Non-pigmented ciliary epithelial cell (primary cell): ENCODE measurements at regions not wholly inside any gene's neighbourhood (a gene's known extent, or its start where the extent isn't known, plus 50 kb on each side); places are given as distances from the start of the nearest gene placed in this dataset.

ENCODE experiments used
- DNase-seq: peaks from one replicate; pipeline ENCODE4 v3.0.0-alpha.2; 2010; ENCODE audit warnings: low read depth

DNA sequence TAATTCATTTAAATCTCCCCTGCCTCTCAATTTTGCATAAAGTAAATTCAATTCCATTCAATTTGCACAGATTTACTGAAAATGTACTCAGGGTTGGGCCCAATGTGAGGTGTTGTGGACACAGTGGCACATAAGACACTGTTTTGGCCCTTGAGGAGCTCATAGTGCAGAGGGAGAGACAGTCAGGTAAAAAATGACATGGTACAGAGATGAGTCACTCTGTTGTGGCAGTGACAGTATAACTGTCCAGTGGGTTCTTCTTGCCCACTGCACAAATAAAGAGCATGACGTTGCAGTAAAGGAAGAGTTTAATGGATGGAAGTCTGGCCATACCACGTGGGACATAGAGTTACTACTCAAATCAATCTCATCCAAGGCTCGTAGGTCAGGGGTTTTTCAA, 400.3 kb upstream of the TRIB2 start:
- DNase-seq, result no peak

GRCh38 chr2:12317286-12317685, 399.4 kb upstream of the TRIB2 start:
- no peak for DNase-seq

- peak; percentile 79 for DNase-seq
These were observed 398.8 kb upstream of the TRIB2 start for GRCh38 chr2:12317814-12318426.

- DNase-seq, result peak; percentile 62
These were observed 398.2 kb upstream of the TRIB2 start for GRCh38 chr2:12318427-12319057.

DNA sequence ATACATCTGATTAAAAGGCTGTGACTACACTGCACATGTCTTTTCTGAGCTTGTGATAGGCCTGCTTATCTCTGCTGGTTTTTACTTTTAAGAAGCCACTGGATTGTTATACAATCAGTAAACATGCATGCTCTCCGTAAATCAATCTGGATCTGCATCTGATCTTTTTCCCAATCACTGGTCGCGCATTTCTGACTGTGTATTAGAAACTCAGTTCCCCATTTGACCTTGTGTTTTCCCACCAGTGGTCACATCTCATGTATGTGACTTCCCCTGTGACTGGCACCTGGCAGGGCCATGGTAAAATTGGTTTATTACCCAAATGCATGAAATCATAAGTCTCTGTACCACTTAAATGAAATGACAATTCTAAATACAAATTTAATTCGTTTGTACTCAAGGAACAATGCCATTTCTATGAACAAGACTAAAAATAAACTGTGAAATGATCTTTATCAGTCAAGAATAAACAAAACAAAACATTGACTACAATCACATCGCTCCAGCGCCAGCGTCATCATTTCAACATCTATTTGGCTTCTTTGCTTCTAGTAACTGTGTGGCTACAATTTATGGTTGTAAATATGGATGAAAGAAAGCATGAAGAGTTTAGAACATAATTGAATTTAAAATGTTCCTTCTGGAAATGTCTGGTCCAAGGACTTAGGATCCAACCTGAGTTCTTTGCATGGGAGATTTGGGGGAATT, 396.6 kb upstream of the TRIB2 start:
- no peak for DNase-seq

GRCh38 chr2:12320991-12321641, 395.6 kb upstream of the TRIB2 start:
- peak; percentile 91 for DNase-seq

- DNase-seq, result no peak
These were observed 394.9 kb upstream of the TRIB2 start for GRCh38 chr2:12321886-12322285.

GRCh38 chr2:12325806-12326205, 390.9 kb upstream of the TRIB2 start:
- peak; percentile 47 for DNase-seq

GRCh38 chr2:12326449-12327190, 390.1 kb upstream of the TRIB2 start:
- no peak for DNase-seq

GRCh38 chr2:12330916-12331315, 385.8 kb upstream of the TRIB2 start:
- peak; percentile 58 for DNase-seq

- no peak for DNase-seq
These were observed 385.0 kb upstream of the TRIB2 start for GRCh38 chr2:12331698-12332097.

GRCh38 chr2:12333293-12333692, 383.4 kb upstream of the TRIB2 start:
- no peak for DNase-seq

DNA sequence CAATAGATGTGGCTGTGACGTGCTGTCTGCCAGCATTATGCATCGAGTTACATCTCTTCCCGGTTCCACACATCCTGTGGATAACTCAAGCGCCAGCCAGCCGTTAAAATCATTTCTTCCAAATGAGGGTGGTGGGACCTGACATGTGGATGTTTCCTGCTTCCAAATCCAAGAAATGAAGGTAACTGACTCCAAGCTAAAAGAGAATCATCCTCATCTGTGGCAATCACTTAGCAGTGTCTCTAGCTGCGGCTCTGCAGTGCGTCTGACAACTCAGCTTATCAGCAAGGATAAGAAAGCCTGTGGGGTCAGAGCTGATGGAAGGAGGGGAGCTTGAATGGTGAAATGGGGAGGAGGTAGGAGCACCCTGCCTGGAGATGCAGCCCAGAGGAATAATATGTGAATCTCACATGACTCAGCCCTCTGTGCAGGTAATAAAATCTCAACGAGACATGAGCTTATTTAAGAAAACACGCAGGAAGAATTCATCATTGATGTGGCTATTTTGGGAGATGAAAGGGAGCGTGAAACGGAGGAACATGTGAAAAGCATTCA, 382.2 kb upstream of the TRIB2 start:
- no peak for DNase-seq

GRCh38 chr2:12335131-12335530, 381.6 kb upstream of the TRIB2 start:
- no peak for DNase-seq

- no peak for DNase-seq
These were observed 380.7 kb upstream of the TRIB2 start for GRCh38 chr2:12335995-12336394.

DNA sequence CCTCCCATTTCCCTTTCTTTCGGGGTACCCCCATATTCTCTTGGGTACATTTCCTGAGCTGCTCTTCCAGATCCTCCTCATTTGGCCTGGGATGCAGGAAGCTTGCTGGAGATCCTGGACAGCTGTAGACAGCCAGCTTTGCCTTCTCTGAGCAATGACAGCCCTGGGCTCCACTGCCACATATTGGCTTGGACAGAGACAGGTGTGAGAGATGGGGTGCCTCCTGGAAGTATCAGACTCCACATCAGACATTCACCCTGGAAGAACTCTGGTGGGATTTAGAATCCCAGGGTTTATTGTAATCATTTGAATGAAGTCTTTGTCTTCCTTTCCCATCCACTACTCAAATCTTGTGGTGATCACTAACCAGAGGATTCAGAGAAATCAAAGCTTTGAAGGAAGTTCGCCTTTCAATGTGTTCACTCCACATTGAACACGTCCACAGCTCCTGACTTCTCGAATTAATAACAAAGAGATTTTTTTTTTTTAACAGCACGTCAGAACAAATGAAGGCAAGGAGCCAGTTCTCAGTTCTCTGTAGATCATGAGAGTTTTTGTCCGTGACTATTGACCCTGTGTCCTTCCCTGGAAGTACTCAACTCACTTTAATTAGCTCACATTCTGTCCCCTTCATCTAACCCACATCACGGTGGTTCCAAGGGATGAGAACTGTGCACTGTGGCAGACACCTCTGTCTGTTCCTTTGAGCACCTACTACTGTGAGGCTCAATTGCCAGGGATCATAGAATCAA, 377.6 kb upstream of the TRIB2 start:
- DNase-seq, result no peak

GRCh38 chr2:12340164-12340563, 376.6 kb upstream of the TRIB2 start:
- DNase-seq, result no peak

DNA sequence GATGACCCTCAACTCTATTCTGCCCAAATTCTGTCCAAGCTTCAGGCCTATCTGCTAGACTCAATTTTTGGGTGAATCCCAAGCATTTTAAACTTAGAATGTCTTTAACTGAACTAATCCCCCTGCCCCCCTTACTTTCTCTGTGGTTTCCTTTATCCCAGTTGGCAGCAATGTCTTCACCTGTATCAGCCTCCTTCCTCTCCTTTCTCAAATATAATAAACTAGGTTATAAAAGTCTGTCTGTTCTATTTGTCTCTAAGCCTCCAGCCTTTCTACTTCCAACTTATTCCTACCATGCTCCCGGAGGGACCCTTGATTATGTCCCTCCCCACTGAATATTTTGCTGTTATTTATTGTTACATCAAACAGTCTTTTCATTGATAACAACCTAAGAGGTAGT, 375.5 kb upstream of the TRIB2 start:
- DNase-seq, result no peak

DNA sequence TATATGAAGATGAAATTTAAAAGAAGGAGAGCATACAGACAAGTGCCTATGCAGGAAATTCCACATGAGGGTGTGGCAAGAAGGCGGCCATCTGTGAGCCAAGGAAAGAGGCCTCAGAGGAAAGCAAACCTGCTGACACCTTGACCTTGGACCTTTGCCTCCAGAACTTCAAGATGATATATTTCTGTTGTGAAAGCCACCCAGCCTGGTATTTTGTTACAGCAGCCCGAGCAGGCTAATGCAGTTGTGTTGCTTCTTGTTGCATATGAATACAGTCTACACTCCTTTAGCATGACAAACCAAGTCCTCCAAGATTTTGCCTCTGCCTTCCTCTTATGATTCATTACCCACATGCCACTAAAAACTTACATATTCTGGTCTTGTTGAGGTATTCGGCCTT, 374.8 kb upstream of the TRIB2 start:
- DNase-seq, result no peak

DNA sequence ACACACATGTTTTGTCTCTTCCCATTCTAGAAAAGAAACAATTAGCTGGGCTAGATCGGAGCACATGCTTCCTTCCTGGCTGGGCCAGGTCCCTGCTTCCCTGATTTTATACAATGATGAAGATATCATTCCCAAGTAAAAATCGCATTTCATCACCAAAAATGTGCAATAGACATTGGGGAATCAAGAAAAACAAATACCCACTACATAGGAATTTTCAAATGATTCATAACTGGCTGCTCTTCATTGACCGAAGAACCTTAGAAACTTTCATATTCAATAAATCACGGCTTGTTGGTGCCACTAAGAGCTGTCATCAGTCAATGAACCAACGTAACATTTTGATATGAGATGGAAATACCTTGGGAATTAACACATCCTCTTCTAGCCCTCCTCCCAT, 373.6 kb upstream of the TRIB2 start:
- no peak for DNase-seq

DNA sequence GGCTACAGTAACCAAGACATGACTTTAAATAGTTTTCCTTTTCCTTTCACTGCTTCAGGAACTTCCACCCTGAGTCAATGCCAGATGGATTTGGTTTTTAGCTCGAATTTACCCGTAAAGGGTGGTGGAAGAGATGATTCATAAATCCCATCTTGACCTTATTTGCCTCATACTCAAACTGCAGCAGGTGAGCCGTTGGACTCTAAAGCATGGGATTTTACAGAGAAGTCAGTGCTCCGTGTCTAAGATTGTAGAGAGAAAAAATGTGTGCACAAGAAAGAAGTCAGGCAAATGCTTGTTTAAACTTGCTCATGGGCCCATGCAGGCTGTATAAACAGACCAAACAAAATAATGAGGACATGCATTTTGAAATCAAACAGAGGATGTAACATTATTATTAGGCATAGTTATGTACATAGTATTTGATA, 369.7 kb upstream of the TRIB2 start:
- DNase-seq, result no peak
